ENCODE measurements at regions not wholly inside any gene's neighbourhood (a gene's known extent, or its start where the extent isn't known, plus 50 kb on each side); places are given as distances from the start of the nearest gene placed in this dataset.

GRCh38 chr13:104895521-104895920 lies 1639.9 kb downstream of the EFNB2 start:
- TF ChIP-seq CTCF (conservative IDR thresholded peaks at IDR 0.05; ENCODE audit: low read length) (no peak), EZH2phosphoT487 (IDR thresholded peaks at IDR 0.05; ENCODE audit: borderline replicate concordance, low read depth, low read length) (no peak)

All from OCI-LY7 (cell line).